Activated CD4-positive, alpha-beta T cell treated with anti-CD3 and anti-CD28 coated beads, Interleukin-2, amount 10 ng/mL, durations not matched to agents 24 days and 14 days (primary cell): ENCODE measurements at regions not wholly inside any gene's neighbourhood (a gene's known extent, or its start where the extent isn't known, plus 50 kb on each side); places are given as distances from the start of the nearest gene placed in this dataset.

Source experiments
- DNase-seq: peaks from one replicate; pipeline ENCODE4 v3.0.0; 2022
- H3K27ac Mint-ChIP-seq: one replicate; pipeline ENCODE4 v1.8.0; 2022; ENCODE audit warnings: mild to moderate bottlenecking, mixed read lengths
- H3K27me3 Mint-ChIP-seq: one replicate; pipeline ENCODE4 v1.8.0; 2022; ENCODE audit warnings: mixed read lengths
- H3K36me3 Mint-ChIP-seq: one replicate; pipeline ENCODE4 v1.8.0; 2022; ENCODE audit warnings: low read depth, mild to moderate bottlenecking, mixed read lengths
- H3K4me1 Mint-ChIP-seq: one replicate; pipeline ENCODE4 v1.8.0; 2021; ENCODE audit warnings: mixed read lengths
- H3K4me3 Mint-ChIP-seq: one replicate; pipeline ENCODE4 v1.8.0; 2022; ENCODE audit warnings: mild to moderate bottlenecking, moderate library complexity, mixed read lengths
- H3K9me3 Mint-ChIP-seq: one replicate; pipeline ENCODE4 v1.8.0; 2021; ENCODE audit warnings: mixed read lengths
- intact Hi-C: fragments of 100-400 bp; cut with micrococcal nuclease; formaldehyde crosslinking; loops from one replicate; pipeline ENCODE4 v1.15.1; 2023

DNA sequence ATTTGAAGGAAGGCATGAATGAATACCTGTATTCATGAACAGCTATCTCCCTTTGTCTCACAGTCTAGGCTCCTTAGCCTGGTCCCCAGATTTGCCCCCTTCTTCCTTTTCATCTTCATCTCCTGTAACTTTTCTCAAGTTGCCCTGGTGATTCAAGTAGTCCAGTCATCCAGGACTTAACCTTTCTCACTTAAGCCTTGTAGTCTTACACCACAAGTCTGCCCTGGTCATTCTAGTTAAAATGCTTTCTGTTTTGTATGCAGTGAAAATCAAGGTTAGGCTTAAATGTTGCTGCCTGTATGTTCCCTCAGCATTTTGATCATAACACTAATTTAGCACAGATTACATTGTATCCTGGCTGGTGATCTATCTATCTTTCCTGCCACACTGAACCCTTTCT, 58.5 kb upstream of the SLC7A11 start:
- no peaks in the 10 kb centered on the region for H3K4me1 Mint-ChIP-seq

GRCh38 chr4:138299881-138300280, 57.7 kb upstream of the SLC7A11 start:
- no peak for DNase-seq
- no peaks in the 10 kb centered on the region for H3K4me1 Mint-ChIP-seq
- H3K9me3 Mint-ChIP-seq, result no peaks in the 10 kb centered on the region
- no peaks in the 10 kb centered on the region for H3K36me3 Mint-ChIP-seq
- no peak overlapping the region for H3K27ac Mint-ChIP-seq
- no peak overlapping the region for H3K4me3 Mint-ChIP-seq
- intact Hi-C loops, result no loop called here
- no peaks in the 10 kb centered on the region for H3K27me3 Mint-ChIP-seq

More for the DNA sequence above, 58.5 kb upstream of the SLC7A11 start:
- no peak overlapping the region for H3K27ac Mint-ChIP-seq
- no peaks in the 10 kb centered on the region for H3K27me3 Mint-ChIP-seq
- H3K9me3 Mint-ChIP-seq, result no peaks in the 10 kb centered on the region
- intact Hi-C loops, result no loop called here
- H3K4me3 Mint-ChIP-seq, result no peak overlapping the region
- no peak for DNase-seq
- no peaks in the 10 kb centered on the region for H3K36me3 Mint-ChIP-seq

DNA sequence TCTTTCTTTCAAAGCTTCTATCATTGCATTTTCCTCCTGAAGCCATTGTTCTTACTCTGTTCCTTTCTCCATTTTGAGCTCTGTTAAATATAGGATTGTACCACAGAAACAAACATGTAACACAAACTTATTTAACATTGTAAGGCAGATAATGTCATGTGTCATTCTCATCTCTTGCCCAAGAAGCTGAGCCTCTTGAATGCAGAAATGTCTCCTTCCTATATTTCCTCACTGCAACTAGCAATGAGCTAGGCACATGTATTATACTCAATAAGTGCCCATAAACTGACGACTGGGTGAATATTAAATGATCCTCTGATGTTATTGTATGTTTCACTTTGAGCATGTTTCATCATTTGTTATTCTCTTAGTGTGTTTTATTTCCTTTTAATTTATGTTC, 56.7 kb upstream of the SLC7A11 start:
- Mint-ChIP-seq H3K4me3 (no peak overlapping the region), H3K27ac (no peak overlapping the region), H3K27me3 (no peaks in the 10 kb centered on the region), H3K36me3 (no peaks in the 10 kb centered on the region), H3K4me1 (no peaks in the 10 kb centered on the region), H3K9me3 (no peaks in the 10 kb centered on the region)
- intact Hi-C loops, result no loop called here
- DNase-seq, result no peak

DNA sequence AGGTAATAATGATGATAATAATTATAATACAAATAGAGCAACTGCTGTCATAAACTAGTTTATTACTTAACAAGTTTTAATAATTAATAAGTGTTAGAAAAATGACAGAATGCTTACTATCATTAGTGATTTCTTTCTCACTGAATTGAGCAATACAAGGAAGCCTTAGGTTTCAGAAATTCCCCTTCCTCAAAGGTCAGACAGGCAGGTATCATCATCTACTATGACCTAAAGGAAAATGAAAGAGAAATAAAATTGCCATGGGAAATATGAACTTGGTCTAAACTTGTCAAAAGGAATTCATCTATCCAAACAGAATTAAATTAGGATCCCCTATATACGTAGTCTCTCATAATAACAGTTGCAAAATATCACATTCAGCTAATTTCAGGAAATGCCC, 56.3 kb upstream of the SLC7A11 start:
- H3K4me1 Mint-ChIP-seq, result no peaks in the 10 kb centered on the region
- DNase-seq, result no peak
- intact Hi-C loops, result no loop called here
- H3K27ac Mint-ChIP-seq, result no peak overlapping the region
- no peaks in the 10 kb centered on the region for H3K27me3 Mint-ChIP-seq
- no peak overlapping the region for H3K4me3 Mint-ChIP-seq
- no peaks in the 10 kb centered on the region for H3K36me3 Mint-ChIP-seq
- no peaks in the 10 kb centered on the region for H3K9me3 Mint-ChIP-seq

DNA sequence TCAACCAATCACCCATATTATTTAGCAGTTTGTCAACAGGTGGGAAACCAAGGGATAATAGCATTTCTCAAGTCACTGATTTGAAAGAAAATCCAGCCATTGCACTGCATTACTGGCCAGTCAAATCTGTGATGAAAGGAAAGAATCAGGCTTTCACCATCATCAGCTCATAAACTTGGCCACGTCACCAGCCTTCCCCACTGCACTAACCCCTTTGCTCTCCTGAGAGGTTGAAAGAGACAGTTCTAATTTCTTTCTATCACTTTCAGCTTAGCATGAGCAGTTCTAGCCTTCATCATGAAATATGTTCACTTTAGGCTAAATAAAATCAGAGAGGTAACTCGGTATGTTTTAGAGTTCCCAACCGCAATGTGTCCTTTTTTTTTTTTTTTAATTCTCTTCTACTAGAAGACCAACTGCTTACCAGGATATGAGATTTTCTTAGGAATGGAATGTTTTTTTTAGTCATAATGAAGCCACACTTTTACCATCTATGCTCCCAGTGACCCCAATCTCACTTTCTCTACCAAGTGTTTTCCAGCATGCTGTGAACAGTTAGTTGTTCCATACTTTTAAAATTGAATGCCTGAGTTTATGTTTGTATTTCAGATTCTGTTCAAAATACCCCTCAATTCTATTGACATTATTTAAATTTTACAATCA, 55.7 kb upstream of the SLC7A11 start:
- intact Hi-C loops, result no loop called here
- no peak for DNase-seq
- Mint-ChIP-seq H3K27me3 (no peaks in the 10 kb centered on the region), H3K9me3 (no peaks in the 10 kb centered on the region), H3K36me3 (no peaks in the 10 kb centered on the region), H3K4me1 (no peaks in the 10 kb centered on the region), H3K4me3 (no peak overlapping the region), H3K27ac (no peak overlapping the region)

DNA sequence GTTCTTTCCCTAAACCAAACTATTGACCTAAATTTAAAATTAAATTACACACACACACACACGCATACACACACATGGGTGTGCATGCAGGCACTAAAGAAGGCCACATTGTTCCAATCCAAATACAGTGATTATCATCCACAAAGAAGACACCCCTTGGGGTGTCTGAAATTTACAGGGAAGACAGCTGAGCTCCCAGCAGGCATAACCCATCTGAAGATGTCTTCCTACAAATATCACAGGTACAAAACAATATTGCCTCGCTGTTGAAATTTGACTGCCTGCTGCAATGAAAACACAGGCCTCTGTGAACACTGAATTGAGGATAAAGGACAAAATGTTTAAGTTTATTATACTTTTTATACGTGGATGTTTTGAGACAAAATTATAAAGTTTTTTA, 50.2 kb upstream of the SLC7A11 start:
- intact Hi-C loops, result no loop called here
- no peak overlapping the region for H3K4me3 Mint-ChIP-seq

More for the DNA sequence above, 50.2 kb upstream of the SLC7A11 start:
- no peaks in the 10 kb centered on the region for H3K36me3 Mint-ChIP-seq
- DNase-seq, result no peak
- no peaks in the 10 kb centered on the region for H3K27me3 Mint-ChIP-seq
- no peak overlapping the region for H3K27ac Mint-ChIP-seq
- no peaks in the 10 kb centered on the region for H3K9me3 Mint-ChIP-seq
- H3K4me1 Mint-ChIP-seq, result no peaks in the 10 kb centered on the region
